ENCODE measurements at regions not wholly inside any gene's neighbourhood (a gene's known extent, or its start where the extent isn't known, plus 50 kb on each side); places are given as distances from the start of the nearest gene placed in this dataset.

GRCh38 chr1:50289495-50289894, 133.7 kb downstream of the DMRTA2 start:
- H3K27me3 ChIP-seq: no peaks in the 10 kb centered on the region
- intact Hi-C loops (cut with DNase I; ENCODE audit: low total_unique reads) (no loop called here), in situ Hi-C loops (cut with MboI; ENCODE audit: low pct_ligation_motif_present in 1 of 4, low pct_unique_long_range_greater_than_20kb in 1 of 4, low sequenced_read_pairs in 3 of 4) (no loop called here)
- H3K27ac ChIP-seq: no peak overlapping the region
- no peaks in the 10 kb centered on the region for H3K4me1 ChIP-seq
- TF ChIP-seq POLR2AphosphoS5 (IDR thresholded peaks at IDR 0.05): no peak
- no peak for DNase-seq
- H3K4me3 ChIP-seq: no peak overlapping the region
- H3K36me3 ChIP-seq: no peaks in the 10 kb centered on the region
- 86% methylated on average over 3 of the region's 3 CpGs; no CpG with 5 or more reads in 1 of the 2 donors for WGBS, 2 donors (ENCODE audit: low coverage in 1 of 2)
- no peaks in the 10 kb centered on the region for H3K9me3 ChIP-seq

GRCh38 chr1:50285994-50286393, 137.2 kb downstream of the DMRTA2 start:
- in situ Hi-C loops (cut with MboI; ENCODE audit: low pct_ligation_motif_present in 1 of 4, low pct_unique_long_range_greater_than_20kb in 1 of 4, low sequenced_read_pairs in 3 of 4): no loop called here
- Histone ChIP-seq H3K36me3 (no peaks in the 10 kb centered on the region), H3K9me3 (no peaks in the 10 kb centered on the region), H3K4me1 (no peaks in the 10 kb centered on the region), H3K27ac (no peak overlapping the region), H3K4me3 (no peak overlapping the region), H3K27me3 (no peaks in the 10 kb centered on the region)
- no peak for DNase-seq
- WGBS, 2 donors (ENCODE audit: low coverage in 1 of 2): 51 to 75% methylated on average over 2 to 4 of the region's 4 CpGs
- intact Hi-C loops (cut with DNase I; ENCODE audit: low total_unique reads): no loop called here
- no peak for TF ChIP-seq POLR2AphosphoS5 (IDR thresholded peaks at IDR 0.05)
- TF ChIP-seq POLR2A (IDR thresholded peaks at IDR 0.05): no peak
- TF ChIP-seq EP300 (IDR thresholded peaks at IDR 0.05; ENCODE audit: low read depth): no peak
- TF ChIP-seq CTCF (IDR thresholded peaks at IDR 0.05): no peak

DNA sequence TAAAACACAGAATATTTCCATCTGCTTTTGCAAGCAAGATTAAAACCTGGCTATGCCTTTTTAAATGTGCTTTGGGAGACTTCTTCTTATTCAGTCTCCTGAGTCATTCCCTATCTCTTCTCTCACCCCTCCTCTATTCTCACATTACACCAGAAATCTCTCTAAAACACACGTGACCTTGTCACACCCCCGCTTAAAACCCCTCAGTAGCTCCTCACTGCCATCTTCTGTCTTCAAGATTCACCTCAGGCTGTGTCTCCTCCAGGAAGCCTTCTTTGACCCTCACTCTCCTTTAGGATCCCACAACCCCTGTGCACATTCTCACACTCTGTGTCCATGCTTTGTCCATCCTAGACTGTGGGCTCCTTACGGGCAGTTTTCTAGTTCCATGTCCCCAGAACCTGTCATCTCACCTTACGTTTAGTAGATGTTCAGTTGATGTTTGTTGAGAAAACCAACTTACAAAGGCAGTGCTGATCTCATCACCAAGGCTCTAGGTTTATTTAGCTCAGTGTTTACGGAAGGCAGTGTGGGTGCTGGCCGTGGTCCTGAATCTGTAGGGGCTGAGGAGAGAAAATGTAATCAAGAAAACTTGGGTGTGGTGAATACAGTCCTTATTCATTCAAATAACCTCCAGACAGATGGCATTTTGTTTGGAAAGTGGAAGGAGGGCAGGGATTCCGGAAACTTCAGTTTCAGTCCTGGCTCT, 143.5 kb downstream of the DMRTA2 start:
- Histone ChIP-seq H3K4me1 (no peaks in the 10 kb centered on the region), H3K36me3 (no peaks in the 10 kb centered on the region), H3K27me3 (peaks cover 27% of the 10 kb centered on the region), H3K4me3 (no peak overlapping the region), H3K9me3 (no peaks in the 10 kb centered on the region), H3K27ac (no peak overlapping the region)
- DNase-seq: no peak
- no peak for TF ChIP-seq POLR2A (IDR thresholded peaks at IDR 0.05)
- no peak for TF ChIP-seq EP300 (IDR thresholded peaks at IDR 0.05; ENCODE audit: low read depth)
- TF ChIP-seq POLR2AphosphoS5 (IDR thresholded peaks at IDR 0.05): no peak
- TF ChIP-seq CTCF (IDR thresholded peaks at IDR 0.05): no peak
- in situ Hi-C loops (cut with MboI; ENCODE audit: low pct_ligation_motif_present in 1 of 4, low pct_unique_long_range_greater_than_20kb in 1 of 4, low sequenced_read_pairs in 3 of 4): no loop called here
- WGBS, 2 donors (ENCODE audit: low coverage in 1 of 2): 15 to 19% methylated on average over 6 to 7 of the region's 7 CpGs
- intact Hi-C loops (cut with DNase I; ENCODE audit: low total_unique reads): no loop called here

- in situ Hi-C loops (cut with MboI; ENCODE audit: low pct_ligation_motif_present in 1 of 4, low pct_unique_long_range_greater_than_20kb in 1 of 4, low sequenced_read_pairs in 3 of 4): no loop called here
- no peak overlapping the region for H3K4me3 ChIP-seq
- no peak overlapping the region for H3K27ac ChIP-seq
- H3K9me3 ChIP-seq: no peaks in the 10 kb centered on the region
- H3K4me1 ChIP-seq: no peaks in the 10 kb centered on the region
- intact Hi-C loops (cut with DNase I; ENCODE audit: low total_unique reads): no loop called here
- TF ChIP-seq CTCF (IDR thresholded peaks at IDR 0.05): no peak
- no peaks in the 10 kb centered on the region for H3K36me3 ChIP-seq
- H3K27me3 ChIP-seq: peaks cover 27% of the 10 kb centered on the region
- 20 to 30% methylated on average over 2 to 3 of the region's 3 CpGs for WGBS, 2 donors (ENCODE audit: low coverage in 1 of 2)
- DNase-seq: no peak
These were observed 144.3 kb downstream of the DMRTA2 start for GRCh38 chr1:50278961-50279360.

- H3K4me3 ChIP-seq: no peak overlapping the region
- intact Hi-C loops (cut with DNase I; ENCODE audit: low total_unique reads): no loop called here
- in situ Hi-C loops (cut with MboI; ENCODE audit: low pct_ligation_motif_present in 1 of 4, low pct_unique_long_range_greater_than_20kb in 1 of 4, low sequenced_read_pairs in 3 of 4): no loop called here
- TF ChIP-seq POLR2AphosphoS5 (IDR thresholded peaks at IDR 0.05) (no peak), CTCF (IDR thresholded peaks at IDR 0.05) (no peak), EP300 (IDR thresholded peaks at IDR 0.05; ENCODE audit: low read depth) (no peak)
- no peak for DNase-seq
- H3K27ac ChIP-seq: no peak overlapping the region
- H3K27me3 ChIP-seq: peaks cover 27% of the 10 kb centered on the region
- no peaks in the 10 kb centered on the region for H3K36me3 ChIP-seq
- no peaks in the 10 kb centered on the region for H3K4me1 ChIP-seq
- H3K9me3 ChIP-seq: no peaks in the 10 kb centered on the region
- 12 to 21% methylated on average over 5 to 7 of the region's 7 CpGs for WGBS, 2 donors (ENCODE audit: low coverage in 1 of 2)
These were observed 144.8 kb downstream of the DMRTA2 start for GRCh38 chr1:50278410-50278809.
